Colonic mucosa (tissue), 4 donors: ENCODE measurements at regions not wholly inside any gene's neighbourhood (a gene's known extent, or its start where the extent isn't known, plus 50 kb on each side); places are given as distances from the start of the nearest gene placed in this dataset.

ENCODE experiments used
- DNase-seq: peaks from one replicate; pipeline ENCODE4 v3.0.0-alpha.2; 2020
- H3K27ac ChIP-seq: fragments of 200-600 bp; one replicate; pipeline ENCODE4 v1.8.0; 2021
- H3K27me3 ChIP-seq: fragments of 200-600 bp; one replicate; pipeline ENCODE4 v1.8.0; 2021
- H3K36me3 ChIP-seq: fragments of 200-600 bp; one replicate; pipeline ENCODE4 v1.8.0; 2021
- H3K4me1 ChIP-seq: fragments of 200-600 bp; one replicate; pipeline ENCODE4 v1.8.0; 2021; ENCODE audit warnings: mild to moderate bottlenecking
- H3K4me3 ChIP-seq: fragments of 200-600 bp; one replicate; pipeline ENCODE4 v1.8.0; 2021
- H3K9ac ChIP-seq, 2 donors: one replicate each; pipeline ENCODE4 v1.7.0; 2013; ENCODE audit warnings: control low read depth in 2 of 2, low read depth in 2 of 2, low read length in 2 of 2
- H3K9me3 ChIP-seq: fragments of 200-600 bp; one replicate; pipeline ENCODE4 v1.8.0; 2021
- intact Hi-C: fragments of 100-400 bp; cut with DNase I; formaldehyde crosslinking; loops from one replicate; pipeline ENCODE4 v1.14.1; 2022
- TF ChIP-seq, protein P1 (sequence below): fragments of 200-600 bp; IDR thresholded peaks from one replicate; pipeline ENCODE4 v1.8.0; 2022; ENCODE audit warnings: antibody characterized with exemption, mild to moderate bottlenecking
- donor health status: healthy.
- donor health status: DM: no; HTN: no; CAD: no.
- donor health status: DM: no; HTN: no; CAD: no.

DNA sequence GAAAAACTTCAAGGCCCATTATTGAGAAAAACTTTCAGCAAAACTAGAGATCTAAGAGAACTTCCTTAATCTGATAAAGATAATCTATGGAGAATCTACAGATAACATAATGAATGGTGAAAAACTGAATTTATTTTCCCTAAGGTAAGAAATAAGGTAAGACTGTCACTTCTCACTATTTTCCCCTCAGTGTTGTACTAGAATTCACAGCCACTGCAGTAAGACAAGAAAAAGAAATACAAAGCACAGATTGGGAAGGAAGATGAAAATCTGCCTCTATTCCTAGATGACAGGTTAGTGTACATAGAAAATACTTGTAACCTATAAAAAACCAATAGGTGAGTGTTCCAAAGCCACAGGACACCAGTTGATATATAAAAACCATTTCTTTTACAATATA, 220.7 kb upstream of the SHH start:
- Histone ChIP-seq H3K27me3 (no peaks in the 10 kb centered on the region), H3K4me1 (no peaks in the 10 kb centered on the region), H3K9me3 (no peaks in the 10 kb centered on the region), H3K36me3 (no peaks in the 10 kb centered on the region), H3K9ac (no peak overlapping the region), H3K4me3 (no peak overlapping the region), H3K27ac (no peak overlapping the region)
- TF ChIP-seq, protein P1, sequence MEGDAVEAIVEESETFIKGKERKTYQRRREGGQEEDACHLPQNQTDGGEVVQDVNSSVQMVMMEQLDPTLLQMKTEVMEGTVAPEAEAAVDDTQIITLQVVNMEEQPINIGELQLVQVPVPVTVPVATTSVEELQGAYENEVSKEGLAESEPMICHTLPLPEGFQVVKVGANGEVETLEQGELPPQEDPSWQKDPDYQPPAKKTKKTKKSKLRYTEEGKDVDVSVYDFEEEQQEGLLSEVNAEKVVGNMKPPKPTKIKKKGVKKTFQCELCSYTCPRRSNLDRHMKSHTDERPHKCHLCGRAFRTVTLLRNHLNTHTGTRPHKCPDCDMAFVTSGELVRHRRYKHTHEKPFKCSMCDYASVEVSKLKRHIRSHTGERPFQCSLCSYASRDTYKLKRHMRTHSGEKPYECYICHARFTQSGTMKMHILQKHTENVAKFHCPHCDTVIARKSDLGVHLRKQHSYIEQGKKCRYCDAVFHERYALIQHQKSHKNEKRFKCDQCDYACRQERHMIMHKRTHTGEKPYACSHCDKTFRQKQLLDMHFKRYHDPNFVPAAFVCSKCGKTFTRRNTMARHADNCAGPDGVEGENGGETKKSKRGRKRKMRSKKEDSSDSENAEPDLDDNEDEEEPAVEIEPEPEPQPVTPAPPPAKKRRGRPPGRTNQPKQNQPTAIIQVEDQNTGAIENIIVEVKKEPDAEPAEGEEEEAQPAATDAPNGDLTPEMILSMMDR, result no peak
- intact Hi-C loops, result no loop called here
- no peak for DNase-seq

DNA sequence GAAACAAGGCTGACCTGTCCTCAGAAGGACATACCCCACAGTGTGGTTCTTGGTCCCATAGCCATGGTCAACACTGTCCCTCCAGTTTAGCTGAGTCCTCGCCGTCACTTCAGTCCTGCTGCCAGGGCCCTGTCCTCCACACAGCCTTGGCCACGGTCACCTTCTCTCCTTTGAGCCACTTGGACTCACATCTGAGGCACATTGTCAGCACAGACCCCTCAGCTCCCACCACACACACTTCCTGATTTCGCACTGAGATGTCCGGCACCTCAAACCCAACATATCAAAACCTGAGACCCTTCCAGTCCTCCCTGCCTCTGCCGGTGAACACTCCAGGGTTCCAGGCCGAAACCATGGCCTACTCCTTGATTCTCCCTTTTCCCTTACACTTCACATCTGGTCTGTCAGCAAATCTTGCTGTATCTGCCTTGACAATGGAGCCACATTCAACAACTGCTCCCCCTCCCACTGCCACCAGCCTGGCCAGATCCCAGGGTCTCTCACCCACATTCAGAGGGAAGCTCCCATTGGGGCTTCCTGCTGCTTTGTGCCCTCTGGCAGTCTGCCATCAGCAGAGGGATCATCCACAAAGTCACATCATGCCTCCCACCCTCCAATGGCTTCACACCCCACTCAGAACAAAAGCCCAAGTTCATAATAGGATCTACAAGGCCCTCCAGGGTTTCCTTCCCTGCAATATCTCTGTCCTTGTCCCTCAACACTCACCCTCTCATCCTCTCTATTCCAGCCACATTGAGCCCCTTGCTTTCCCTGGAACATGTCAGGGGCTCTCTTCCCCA, 219.6 kb upstream of the SHH start:
- Histone ChIP-seq H3K9ac (no peak overlapping the region), H3K36me3 (no peaks in the 10 kb centered on the region), H3K4me3 (no peak overlapping the region), H3K27ac (no peak overlapping the region), H3K4me1 (no peaks in the 10 kb centered on the region), H3K27me3 (no peaks in the 10 kb centered on the region), H3K9me3 (no peaks in the 10 kb centered on the region)
- TF ChIP-seq, protein P1, result no peak
- DNase-seq, result no peak
- intact Hi-C loops, result no loop called here

DNA sequence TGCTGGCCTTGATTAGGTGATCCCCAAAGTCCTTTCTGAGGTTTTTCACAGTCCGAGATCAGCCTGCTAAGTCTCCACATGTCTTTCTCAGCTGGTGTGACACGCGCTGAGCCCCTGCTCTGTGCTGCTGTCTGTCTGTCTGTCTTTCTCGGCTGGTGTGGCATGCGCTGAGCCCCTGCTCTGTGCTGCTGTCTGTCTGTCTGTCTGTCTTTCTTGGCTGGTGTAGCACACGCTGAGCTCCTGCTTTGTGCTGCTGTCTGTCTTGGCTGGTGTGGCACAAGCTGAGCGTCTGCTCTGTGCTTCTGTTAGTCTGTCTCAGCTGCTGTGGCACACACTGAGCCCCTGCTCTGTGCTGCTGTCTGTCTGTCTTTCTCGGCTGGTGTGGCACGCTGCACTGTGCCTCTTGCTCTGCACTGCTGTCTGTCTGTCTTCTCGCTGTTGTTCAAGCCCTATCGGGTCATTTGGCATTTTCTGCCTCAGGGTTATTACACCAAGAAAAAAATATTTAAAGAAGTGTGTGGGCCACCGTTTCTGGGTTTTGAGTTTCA, 217.3 kb upstream of the SHH start:
- Histone ChIP-seq H3K9ac (no peak overlapping the region), H3K4me1 (no peaks in the 10 kb centered on the region), H3K4me3 (no peak overlapping the region), H3K9me3 (no peaks in the 10 kb centered on the region), H3K36me3 (no peaks in the 10 kb centered on the region), H3K27ac (no peak overlapping the region), H3K27me3 (no peaks in the 10 kb centered on the region)
- TF ChIP-seq, protein P1, result no peak
- no peak for DNase-seq
- intact Hi-C loops, result no loop called here

DNA sequence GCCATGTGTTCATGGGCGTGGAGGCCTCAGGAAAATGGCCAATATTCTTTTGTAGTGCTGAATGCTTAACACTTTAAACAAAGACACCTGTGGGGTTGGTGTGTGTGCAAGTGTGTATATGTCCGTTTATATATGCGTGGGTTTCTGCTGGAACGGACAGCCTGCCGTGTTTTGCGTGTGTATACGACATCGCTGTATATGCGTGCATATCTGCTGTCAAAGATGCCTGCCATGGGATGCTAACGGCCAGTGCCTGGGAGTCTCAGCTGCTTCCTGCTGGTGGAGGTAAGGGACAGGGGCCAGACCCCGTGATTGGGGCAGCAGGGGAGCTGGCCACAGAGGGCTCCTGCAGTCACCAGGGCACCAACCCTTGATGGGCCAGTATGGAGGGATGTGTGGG, 216.3 kb upstream of the SHH start:
- Histone ChIP-seq H3K4me3 (no peak overlapping the region), H3K36me3 (no peaks in the 10 kb centered on the region), H3K9ac (no peak overlapping the region), H3K27me3 (no peaks in the 10 kb centered on the region), H3K4me1 (no peaks in the 10 kb centered on the region), H3K27ac (no peak overlapping the region), H3K9me3 (no peaks in the 10 kb centered on the region)
- intact Hi-C loops, result no loop called here
- TF ChIP-seq, protein P1, result no peak
- no peak for DNase-seq

DNA sequence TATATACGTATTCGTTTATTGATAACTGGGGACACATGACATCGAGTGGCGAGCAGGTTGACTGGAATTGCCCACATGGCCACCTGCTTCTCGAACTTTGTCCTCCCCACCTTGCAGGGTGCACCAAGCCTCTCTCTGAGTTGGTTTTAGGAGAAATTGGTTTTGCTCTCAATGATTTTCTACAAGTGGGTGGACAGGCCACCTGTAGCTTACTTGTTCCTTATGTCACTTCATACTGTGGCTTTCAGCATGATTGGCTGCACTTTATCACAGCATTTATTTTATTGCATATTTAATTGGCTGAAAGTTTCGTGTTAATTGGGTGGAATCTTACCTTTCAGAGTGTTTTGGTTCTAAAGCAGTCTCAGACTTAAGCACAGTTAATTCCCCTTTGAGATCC, 215.6 kb upstream of the SHH start:
- Histone ChIP-seq H3K4me1 (no peaks in the 10 kb centered on the region), H3K9me3 (no peaks in the 10 kb centered on the region), H3K27me3 (no peaks in the 10 kb centered on the region), H3K36me3 (no peaks in the 10 kb centered on the region), H3K4me3 (no peak overlapping the region), H3K9ac (no peak overlapping the region), H3K27ac (no peak overlapping the region)
- intact Hi-C loops, result no loop called here
- TF ChIP-seq, protein P1, result no peak
- no peak for DNase-seq
